ENCODE measurements at regions not wholly inside any gene's neighbourhood (a gene's known extent, or its start where the extent isn't known, plus 50 kb on each side); places are given as distances from the start of the nearest gene placed in this dataset.
A peak's percentile ranks its signal among the peaks of the same experiment; 100 is the strongest.

- Histone ChIP-seq H3K4me1 (peaks cover 0 to 42% (median 0%) of the 10 kb centered on the region in 4 donors), H3K36me3 (no peaks in the 10 kb centered on the region), H3K27me3 (peaks cover 0 to 9% of the 10 kb centered on the region in 2 donors), H3K4me3 (no peak overlapping the region), H3K27ac (peak overlapping the region in 3 of 4 donors; percentile 26 to 54 (median 50)), H3K9me3 (no peaks in the 10 kb centered on the region)
- no peak for TF ChIP-seq CTCF (IDR thresholded peaks at IDR 0.05)
- no peak for TF ChIP-seq EP300 (IDR thresholded peaks at IDR 0.05)
- no peak for TF ChIP-seq POLR2A (IDR thresholded peaks at IDR 0.05)
- no peak for DNase-seq (ENCODE audit: low spot score in 2 of 2)
- 19 to 24% methylated on average over 10 to 16 of the region's 16 CpGs for WGBS, 2 donors
Measured at GRCh38 chrX:39816871-39817731, 280.7 kb downstream of the BCOR start.

GRCh38 chrX:39817754-39818470 lies 279.8 kb downstream of the BCOR start:
- Histone ChIP-seq H3K36me3 (no peaks in the 10 kb centered on the region), H3K27me3 (peaks cover 0 to 9% of the 10 kb centered on the region in 2 donors), H3K4me1 (peaks cover 0 to 42% (median 0%) of the 10 kb centered on the region in 4 donors), H3K9me3 (no peaks in the 10 kb centered on the region), H3K4me3 (no peak overlapping the region), H3K27ac (no peak overlapping the region)
- TF ChIP-seq POLR2A (IDR thresholded peaks at IDR 0.05) (no peak), CTCF (IDR thresholded peaks at IDR 0.05) (no peak), EP300 (IDR thresholded peaks at IDR 0.05) (no peak)
- DNase-seq (ENCODE audit: low spot score in 2 of 2) = no peak
- 57 to 68% methylated on average over 11 to 12 of the region's 12 CpGs for WGBS, 2 donors

- Histone ChIP-seq H3K27ac (no peak overlapping the region), H3K4me3 (no peak overlapping the region), H3K27me3 (peaks cover 0 to 9% of the 10 kb centered on the region in 2 donors), H3K9me3 (no peaks in the 10 kb centered on the region), H3K36me3 (no peaks in the 10 kb centered on the region), H3K4me1 (peaks cover 0 to 40% (median 0%) of the 10 kb centered on the region in 4 donors)
- TF ChIP-seq POLR2A (IDR thresholded peaks at IDR 0.05) = no peak
- TF ChIP-seq EP300 (IDR thresholded peaks at IDR 0.05) = no peak
- TF ChIP-seq CTCF (IDR thresholded peaks at IDR 0.05) = no peak
- no peak for DNase-seq (ENCODE audit: low spot score in 2 of 2)
- WGBS, 2 donors = 67 to 81% methylated on average over 6 to 7 of the region's 7 CpGs
Measured at GRCh38 chrX:39818750-39819149, 279.0 kb downstream of the BCOR start.

- Histone ChIP-seq H3K4me3 (peak overlapping the region in 3 of 4 donors; percentile 15 to 54 (median 24)), H3K27ac (peak overlapping the region in 2 of 4 donors; percentile 52 to 74)
Measured at GRCh38 chrX:39819921-39820849, 277.6 kb downstream of the BCOR start.

More at GRCh38 chrX:39819921-39820849, 277.6 kb downstream of the BCOR start:
- TF ChIP-seq POLR2A (IDR thresholded peaks at IDR 0.05) (no peak), EP300 (IDR thresholded peaks at IDR 0.05) (no peak), CTCF (IDR thresholded peaks at IDR 0.05) (no peak)
- H3K36me3 ChIP-seq = no peaks in the 10 kb centered on the region
- H3K9me3 ChIP-seq = no peaks in the 10 kb centered on the region
- H3K27me3 ChIP-seq = peaks cover 0 to 9% of the 10 kb centered on the region in 2 donors
- peaks cover 0 to 30% (median 0%) of the 10 kb centered on the region in 4 donors for H3K4me1 ChIP-seq
- 37 to 51% methylated on average over 14 to 26 of the region's 34 CpGs for WGBS, 2 donors
- DNase-seq (ENCODE audit: low spot score in 2 of 2) = peak in 1 of 2 donors; percentile 6
